MM.1S (cell line): ENCODE measurements at regions not wholly inside any gene's neighbourhood (a gene's known extent, or its start where the extent isn't known, plus 50 kb on each side); places are given as distances from the start of the nearest gene placed in this dataset.

Source experiments
- CTCF ChIP-seq: fragments of 300-600 bp; sonication (generic); IDR thresholded peaks from 2 replicates; pipeline ENCODE4 v1.5.1; 2016; ENCODE audit warnings: antibody characterized with exemption, low read length, mixed read lengths
- EZH2 ChIP-seq: fragments of 300-600 bp; sonication (generic); optimal IDR thresholded peaks from 2 replicates; pipeline ENCODE3; 2017; ENCODE audit warnings: low read depth, mild to moderate bottlenecking, antibody characterized with exemption, low read length, mixed read lengths
- EZH2phosphoT487 ChIP-seq: fragments of 300-600 bp; sonication (generic); IDR thresholded peaks from 2 replicates; pipeline ENCODE4 v1.6.1; 2018; ENCODE audit warnings: antibody characterized with exemption, low read length

DNA sequence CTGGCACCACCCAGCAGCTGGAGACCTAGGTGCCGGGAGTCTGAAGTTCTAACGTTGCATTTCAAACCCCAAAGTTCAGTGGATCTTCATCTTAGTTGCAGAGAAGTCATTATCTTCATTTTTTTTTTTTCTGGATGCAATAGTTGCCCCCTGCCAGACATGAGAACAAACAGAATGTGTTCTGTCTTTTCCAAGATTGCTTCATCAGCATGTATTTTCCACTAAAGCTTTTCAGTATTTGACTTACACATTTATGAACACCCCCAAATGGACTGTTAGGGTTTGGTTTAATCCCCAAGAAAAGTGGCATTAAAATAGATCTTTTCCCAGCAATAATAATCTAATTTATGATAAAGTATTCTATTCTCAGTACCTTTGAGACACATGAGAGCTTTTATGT is 135.2 kb upstream of the OSMR start:
- TF ChIP-seq EZH2 (no peak), CTCF (no peak), EZH2phosphoT487 (no peak)
